ENCODE measurements at regions not wholly inside any gene's neighbourhood (a gene's known extent, or its start where the extent isn't known, plus 50 kb on each side); places are given as distances from the start of the nearest gene placed in this dataset.

GRCh38 chr15:25543196-25543595, 104.4 kb upstream of the UBE3A start:
- Histone ChIP-seq H3K4me3 (ENCODE audit: low read length) (no peak overlapping the region), H3K27ac (ENCODE audit: low read length) (no peak overlapping the region), H3K4me1 (ENCODE audit: insufficient read depth, low read length) (peaks cover 5% of the 10 kb centered on the region; the same call in 1 of the 2 replicates), H3K9ac (ENCODE audit: low read length) (no peak overlapping the region), H3K79me2 (ENCODE audit: low read length) (no peaks in the 10 kb centered on the region), H2AFZ (ENCODE audit: low read length) (no peak overlapping the region), H3K36me3 (ENCODE audit: low read depth, low read length) (no peaks in the 10 kb centered on the region), H4K20me1 (ENCODE audit: low read length) (no peaks in the 10 kb centered on the region), H3K27me3 (ENCODE audit: low read length) (no peaks in the 10 kb centered on the region), H3F3A (ENCODE audit: low read length, unreplicated experiment) (no peaks in the 10 kb centered on the region), H3K9me3 (ENCODE audit: low read length) (no peaks in the 10 kb centered on the region), H3K4me2 (ENCODE audit: low read length) (no peak overlapping the region), H3K9me2 (replicated peaks; ENCODE audit: low read length) (no peaks in the 10 kb centered on the region)
- CTCF ChIA-PET = no interaction called here
- ATAC-seq (no peak), DNase-seq (peak; percentile 44)
- no peak for TF ChIP-seq CTCF (conservative IDR thresholded peaks at IDR 0.05; ENCODE audit: low read depth, low read length)
- TF ChIP-seq EZH2 (IDR thresholded peaks at IDR 0.05; ENCODE audit: low read length, unreplicated experiment) = no peak
- no peak for TF ChIP-seq EZH2phosphoT487 (IDR thresholded peaks at IDR 0.05; ENCODE audit: borderline replicate concordance, low read length)
- POLR2A ChIA-PET (ENCODE audit: unreplicated experiment) = no interaction called here
- intact Hi-C loops (cut with micrococcal nuclease) = no loop called here
- no TSS peak for BruUV-seq (replicated peaks)

DNA sequence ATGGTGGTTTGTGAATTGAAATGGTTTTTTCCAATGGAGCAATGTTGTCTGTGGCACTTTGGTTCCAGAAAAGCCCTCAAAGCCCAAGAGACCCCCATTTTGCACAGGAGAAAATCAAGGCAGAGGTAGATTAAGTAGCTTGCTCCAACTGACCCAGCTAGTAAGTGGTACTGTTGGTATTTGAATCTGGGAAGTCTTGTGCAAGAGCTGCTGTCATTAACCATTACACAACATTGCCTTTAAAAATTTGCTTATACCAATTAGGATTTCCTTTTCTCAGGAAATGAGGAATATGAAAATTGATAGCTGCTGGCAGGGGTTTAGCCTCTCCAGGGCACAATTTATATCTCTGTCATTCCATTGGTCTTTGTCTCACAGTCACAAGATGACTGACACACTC, 102.4 kb upstream of the UBE3A start:
- Histone ChIP-seq H3K36me3 (ENCODE audit: low read depth, low read length) (no peaks in the 10 kb centered on the region), H4K20me1 (ENCODE audit: low read length) (no peaks in the 10 kb centered on the region), H3K4me3 (ENCODE audit: low read length) (no peak overlapping the region), H3K4me1 (ENCODE audit: insufficient read depth, low read length) (peaks cover 5% of the 10 kb centered on the region; the same call in 1 of the 2 replicates), H3K4me2 (ENCODE audit: low read length) (no peak overlapping the region), H3K27ac (ENCODE audit: low read length) (no peak overlapping the region), H2AFZ (ENCODE audit: low read length) (no peak overlapping the region), H3K9me2 (replicated peaks; ENCODE audit: low read length) (no peaks in the 10 kb centered on the region), H3K9me3 (ENCODE audit: low read length) (no peaks in the 10 kb centered on the region), H3K27me3 (ENCODE audit: low read length) (no peaks in the 10 kb centered on the region), H3F3A (ENCODE audit: low read length, unreplicated experiment) (no peaks in the 10 kb centered on the region), H3K9ac (ENCODE audit: low read length) (no peak overlapping the region), H3K79me2 (ENCODE audit: low read length) (no peaks in the 10 kb centered on the region)
- TF ChIP-seq CTCF (conservative IDR thresholded peaks at IDR 0.05; ENCODE audit: low read depth, low read length) (no peak), EZH2phosphoT487 (IDR thresholded peaks at IDR 0.05; ENCODE audit: borderline replicate concordance, low read length) (no peak), EZH2 (IDR thresholded peaks at IDR 0.05; ENCODE audit: low read length, unreplicated experiment) (no peak)
- ChIA-PET CTCF (no interaction called here), POLR2A (ENCODE audit: unreplicated experiment) (no interaction called here)
- DNase-seq (no peak), ATAC-seq (no peak)
- intact Hi-C loops (cut with micrococcal nuclease) = no loop called here
- no TSS peak for BruUV-seq (replicated peaks)

- ChIA-PET POLR2A (ENCODE audit: unreplicated experiment) (no interaction called here), CTCF (no interaction called here)
- Histone ChIP-seq H3K4me3 (ENCODE audit: low read length) (no peak overlapping the region), H3K4me2 (ENCODE audit: low read length) (no peak overlapping the region), H4K20me1 (ENCODE audit: low read length) (no peaks in the 10 kb centered on the region), H3K9ac (ENCODE audit: low read length) (no peak overlapping the region), H3K79me2 (ENCODE audit: low read length) (no peaks in the 10 kb centered on the region), H3K27me3 (ENCODE audit: low read length) (no peaks in the 10 kb centered on the region), H3K4me1 (ENCODE audit: insufficient read depth, low read length) (no peaks in the 10 kb centered on the region), H3K9me3 (ENCODE audit: low read length) (no peaks in the 10 kb centered on the region), H3F3A (ENCODE audit: low read length, unreplicated experiment) (no peaks in the 10 kb centered on the region), H2AFZ (ENCODE audit: low read length) (no peak overlapping the region), H3K9me2 (replicated peaks; ENCODE audit: low read length) (no peaks in the 10 kb centered on the region), H3K27ac (ENCODE audit: low read length) (no peak overlapping the region), H3K36me3 (ENCODE audit: low read depth, low read length) (no peaks in the 10 kb centered on the region)
- intact Hi-C loops (cut with micrococcal nuclease) = no loop called here
- ATAC-seq (no peak), DNase-seq (no peak)
- no TSS peak for BruUV-seq (replicated peaks)
- TF ChIP-seq EZH2 (IDR thresholded peaks at IDR 0.05; ENCODE audit: low read length, unreplicated experiment) (no peak), CTCF (conservative IDR thresholded peaks at IDR 0.05; ENCODE audit: low read depth, low read length) (no peak), EZH2phosphoT487 (IDR thresholded peaks at IDR 0.05; ENCODE audit: borderline replicate concordance, low read length) (no peak)
Measured at GRCh38 chr15:25536801-25537611, 98.2 kb upstream of the UBE3A start.

Data from PC-3 (cell line).